ENCODE measurements at regions not wholly inside any gene's neighbourhood (a gene's known extent, or its start where the extent isn't known, plus 50 kb on each side); places are given as distances from the start of the nearest gene placed in this dataset.

DNA sequence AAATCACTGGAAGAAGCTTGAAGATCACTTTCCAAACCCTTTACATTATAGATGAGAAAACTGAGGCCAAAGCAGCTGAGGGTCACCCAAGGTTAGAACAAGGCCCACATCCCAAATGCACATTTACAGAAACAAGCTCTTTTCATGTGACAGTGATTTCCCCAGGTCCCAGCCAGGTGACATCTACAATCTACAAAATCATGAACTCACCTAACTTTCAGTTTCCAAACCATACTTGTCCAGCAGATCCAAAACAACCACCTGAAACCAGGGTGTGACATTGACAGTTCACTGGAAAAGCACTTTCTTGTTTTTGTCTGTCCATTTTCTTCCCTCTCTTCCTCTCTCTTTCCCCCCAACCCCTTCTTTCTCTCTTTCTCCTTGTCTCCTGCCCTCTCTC is 132.2 kb upstream of the PRICKLE2 start:
- no peak for TF ChIP-seq POLR2A (IDR thresholded peaks at IDR 0.05; ENCODE audit: low read length)
- TF ChIP-seq, protein P1, sequence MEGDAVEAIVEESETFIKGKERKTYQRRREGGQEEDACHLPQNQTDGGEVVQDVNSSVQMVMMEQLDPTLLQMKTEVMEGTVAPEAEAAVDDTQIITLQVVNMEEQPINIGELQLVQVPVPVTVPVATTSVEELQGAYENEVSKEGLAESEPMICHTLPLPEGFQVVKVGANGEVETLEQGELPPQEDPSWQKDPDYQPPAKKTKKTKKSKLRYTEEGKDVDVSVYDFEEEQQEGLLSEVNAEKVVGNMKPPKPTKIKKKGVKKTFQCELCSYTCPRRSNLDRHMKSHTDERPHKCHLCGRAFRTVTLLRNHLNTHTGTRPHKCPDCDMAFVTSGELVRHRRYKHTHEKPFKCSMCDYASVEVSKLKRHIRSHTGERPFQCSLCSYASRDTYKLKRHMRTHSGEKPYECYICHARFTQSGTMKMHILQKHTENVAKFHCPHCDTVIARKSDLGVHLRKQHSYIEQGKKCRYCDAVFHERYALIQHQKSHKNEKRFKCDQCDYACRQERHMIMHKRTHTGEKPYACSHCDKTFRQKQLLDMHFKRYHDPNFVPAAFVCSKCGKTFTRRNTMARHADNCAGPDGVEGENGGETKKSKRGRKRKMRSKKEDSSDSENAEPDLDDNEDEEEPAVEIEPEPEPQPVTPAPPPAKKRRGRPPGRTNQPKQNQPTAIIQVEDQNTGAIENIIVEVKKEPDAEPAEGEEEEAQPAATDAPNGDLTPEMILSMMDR (IDR thresholded peaks at IDR 0.05), result no peak
- no peak for TF ChIP-seq JUN (IDR thresholded peaks at IDR 0.05)
